GM21619 (cell line): ENCODE measurements at regions not wholly inside any gene's neighbourhood (a gene's known extent, or its start where the extent isn't known, plus 50 kb on each side); places are given as distances from the start of the nearest gene placed in this dataset.

ENCODE experiments used
- ATAC-seq: cut with Tn5 transposase; IDR thresholded peaks from one replicate; pipeline ENCODE4 v1.9.1; 2021; ENCODE audit not compliant: unreplicated experiment

DNA sequence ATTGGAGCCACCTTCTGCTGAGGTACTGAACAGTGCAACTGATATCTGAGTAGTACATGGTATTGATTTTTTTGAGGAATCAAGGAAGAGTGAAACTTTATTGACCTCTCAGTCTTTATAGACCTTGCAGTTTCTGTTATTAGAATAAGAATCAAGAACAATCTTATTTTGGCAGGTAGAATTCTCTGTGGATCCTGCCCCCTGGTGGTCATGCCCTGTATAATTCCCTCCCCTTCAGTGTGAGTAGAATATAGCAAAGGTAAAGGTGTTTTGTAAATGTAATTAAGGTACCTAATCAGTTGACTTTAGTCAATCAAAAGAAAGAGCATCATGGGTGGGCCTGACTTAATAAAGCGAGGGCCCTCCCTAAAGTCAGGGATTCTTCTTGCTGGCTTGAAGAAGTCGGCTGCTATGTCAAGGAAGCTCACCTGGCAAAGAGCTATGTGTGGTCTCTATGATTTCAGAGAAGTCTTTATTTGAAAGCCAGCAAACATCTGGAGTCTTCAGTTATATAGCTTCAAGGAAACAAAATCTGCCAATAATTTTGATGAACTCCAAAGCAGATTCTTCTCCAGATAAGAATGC lies 142.8 kb downstream of the LSM5 start:
- no peak for ATAC-seq

DNA sequence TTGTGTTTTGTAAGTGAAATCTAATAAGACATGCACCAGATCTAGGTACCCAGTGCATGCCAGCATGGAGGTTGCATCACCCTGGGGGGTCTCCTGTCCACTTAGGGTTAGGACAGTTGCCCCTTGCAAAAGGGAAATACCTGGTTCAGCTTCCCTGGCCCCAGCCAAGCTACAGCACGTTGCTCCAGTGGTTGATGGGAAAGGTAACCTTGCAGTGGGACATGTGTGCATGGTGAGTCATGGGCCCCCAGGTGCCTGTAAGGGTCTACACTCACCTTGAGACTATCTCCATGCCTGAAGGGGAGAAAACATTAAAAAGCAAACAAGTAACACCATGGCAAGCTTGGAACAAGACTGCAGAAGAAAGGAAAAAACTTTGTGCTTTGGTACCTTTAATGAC lies 143.9 kb downstream of the LSM5 start:
- ATAC-seq = no peak

DNA sequence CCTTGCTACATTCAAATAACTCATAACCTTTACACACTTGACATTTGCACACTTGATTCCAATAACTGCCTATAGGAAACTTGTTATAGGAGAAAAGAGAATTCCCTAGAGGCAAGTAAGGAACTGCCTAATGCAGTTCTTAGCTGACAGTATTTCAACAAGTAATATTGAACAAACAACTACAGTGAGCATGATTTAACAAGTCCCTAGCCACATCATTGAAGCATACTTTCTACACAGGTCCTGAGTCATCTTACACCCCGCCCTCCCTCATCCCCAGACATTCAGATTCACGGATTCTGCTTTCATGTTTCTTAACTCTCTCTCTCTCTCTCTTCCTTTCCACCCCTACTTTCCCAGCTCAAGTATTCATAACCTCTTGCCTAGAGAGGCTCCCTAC lies 153.5 kb downstream of the LSM5 start:
- ATAC-seq = no peak

DNA sequence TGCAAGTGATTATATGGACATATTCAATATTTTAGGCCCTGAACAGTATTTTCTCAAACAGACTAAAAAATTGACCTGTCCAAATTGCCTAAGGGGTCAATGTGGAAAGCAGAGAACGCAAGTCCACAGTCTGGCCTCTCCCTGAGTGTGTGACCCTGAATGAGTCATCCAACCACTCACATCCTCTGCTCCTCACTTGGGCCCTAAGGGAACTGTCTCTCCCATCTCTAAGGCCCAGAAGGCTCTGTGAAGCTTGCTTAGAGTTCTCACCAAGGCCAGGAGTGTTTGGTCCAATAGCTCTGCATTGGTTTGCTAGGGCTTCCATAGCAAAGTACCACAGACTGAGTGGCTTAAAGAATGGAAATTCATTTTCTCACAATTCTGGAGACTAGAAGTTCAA lies 155.1 kb downstream of the LSM5 start:
- no peak for ATAC-seq

DNA sequence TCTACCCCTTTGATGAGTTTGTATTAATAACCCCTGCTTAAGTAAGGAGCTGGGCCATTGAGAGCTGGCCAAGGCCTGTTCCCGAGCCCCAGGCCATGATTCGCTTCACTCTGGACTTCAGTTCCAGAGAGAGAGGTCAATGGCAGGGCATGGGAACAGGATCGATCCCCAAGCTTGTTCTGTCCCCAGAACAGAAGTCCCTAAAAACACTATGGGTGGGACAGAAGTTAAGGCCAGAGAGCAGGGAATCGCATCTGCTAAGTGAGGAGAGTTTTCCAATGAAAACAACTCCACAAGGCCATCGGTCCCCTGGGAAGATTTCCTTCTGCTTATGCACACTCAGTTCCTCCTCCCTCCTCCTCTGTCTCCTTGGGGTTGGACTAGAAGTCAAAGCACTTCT lies 159.6 kb downstream of the LSM5 start:
- no peak for ATAC-seq

DNA sequence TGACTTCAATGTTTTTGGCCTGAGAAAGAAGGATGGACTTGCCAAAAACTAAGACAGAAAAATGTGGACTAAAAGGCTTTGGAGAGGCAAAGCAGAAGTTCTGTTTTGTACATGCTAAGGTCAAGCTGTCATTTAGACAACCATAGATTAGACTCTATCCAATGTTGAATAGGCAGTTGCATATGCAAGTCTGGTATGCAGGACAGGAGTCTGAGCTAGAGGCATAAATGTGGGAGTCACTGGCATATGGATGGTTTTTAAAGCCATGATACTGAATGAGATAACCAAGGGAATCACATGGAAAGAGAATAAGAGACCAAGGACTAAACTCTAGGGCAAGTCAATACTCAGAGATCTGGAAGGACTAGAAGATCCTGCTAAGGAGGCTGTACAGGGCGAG lies 164.1 kb downstream of the LSM5 start:
- ATAC-seq = no peak

DNA sequence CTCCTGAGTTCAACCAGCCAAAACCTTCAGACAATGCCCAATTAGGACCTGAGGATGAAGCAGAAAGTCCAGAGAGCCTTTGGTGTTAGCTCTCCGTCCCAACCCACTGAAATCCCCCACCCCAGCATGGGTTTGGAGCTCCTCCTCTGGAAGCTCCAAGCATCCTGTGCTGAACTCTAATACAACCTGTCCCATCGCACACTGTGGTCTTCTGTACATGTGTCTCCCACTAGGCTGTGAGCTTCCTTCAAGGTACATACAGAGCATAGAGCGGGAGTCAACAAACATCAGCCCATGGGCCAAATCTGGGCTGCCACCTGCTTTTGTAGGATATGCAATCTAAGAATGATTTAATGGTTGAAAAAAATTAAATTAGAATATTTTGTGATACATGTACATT lies 166.5 kb downstream of the LSM5 start:
- no peak for ATAC-seq

DNA sequence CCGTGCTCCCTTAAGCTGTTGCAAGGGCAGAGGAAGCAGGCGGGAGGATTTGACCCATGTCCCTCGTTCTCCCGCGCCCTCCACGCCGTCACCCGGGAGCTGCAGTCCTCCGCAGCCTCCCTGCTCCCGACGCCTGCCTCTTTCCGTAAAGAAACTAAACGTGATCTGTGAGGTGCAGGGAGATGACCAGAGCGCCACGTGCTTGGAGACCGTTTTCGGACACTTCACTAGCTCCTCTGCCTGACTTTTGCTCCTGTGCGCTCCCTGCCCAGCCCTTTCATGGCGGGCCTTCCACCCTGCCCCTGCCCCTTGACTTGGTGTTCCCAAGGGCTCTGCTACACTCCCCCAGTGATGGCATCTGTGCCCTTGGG lies 171.2 kb downstream of the LSM5 start:
- no peak for ATAC-seq

DNA sequence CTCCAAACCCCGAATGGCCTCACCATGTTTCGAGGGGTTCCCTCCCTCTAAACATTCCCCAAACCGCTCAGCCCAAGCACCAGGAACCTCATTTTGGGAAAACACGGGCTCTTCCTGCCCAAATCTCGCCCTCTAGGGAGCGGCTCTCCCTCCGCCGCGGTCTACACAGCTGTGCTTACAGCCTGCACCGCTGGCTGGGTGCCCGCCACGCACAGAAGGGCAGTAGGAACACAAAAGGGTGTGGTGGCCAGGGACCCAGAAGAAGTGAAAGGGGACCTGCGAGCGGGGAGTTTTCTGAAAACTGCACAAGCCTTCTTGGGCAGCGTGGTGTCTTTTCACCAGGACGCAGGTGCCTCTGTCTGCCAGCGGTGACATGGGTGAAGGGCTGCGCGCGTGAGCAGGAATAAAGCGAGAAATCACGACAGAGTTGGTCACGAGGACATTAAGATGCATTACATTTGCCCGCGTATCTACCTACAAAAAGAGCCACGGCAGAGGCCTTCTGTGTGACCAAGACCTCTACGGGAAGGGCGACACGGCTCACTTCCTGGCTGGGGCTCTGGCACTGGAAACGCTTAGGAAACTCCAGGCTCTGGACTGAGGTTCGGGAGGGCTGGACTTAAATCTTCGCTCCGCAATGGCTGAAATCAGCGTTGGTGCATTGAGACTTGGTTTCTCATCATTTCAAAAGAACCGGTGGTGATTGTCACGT lies 171.7 kb downstream of the LSM5 start:
- ATAC-seq = no peak

DNA sequence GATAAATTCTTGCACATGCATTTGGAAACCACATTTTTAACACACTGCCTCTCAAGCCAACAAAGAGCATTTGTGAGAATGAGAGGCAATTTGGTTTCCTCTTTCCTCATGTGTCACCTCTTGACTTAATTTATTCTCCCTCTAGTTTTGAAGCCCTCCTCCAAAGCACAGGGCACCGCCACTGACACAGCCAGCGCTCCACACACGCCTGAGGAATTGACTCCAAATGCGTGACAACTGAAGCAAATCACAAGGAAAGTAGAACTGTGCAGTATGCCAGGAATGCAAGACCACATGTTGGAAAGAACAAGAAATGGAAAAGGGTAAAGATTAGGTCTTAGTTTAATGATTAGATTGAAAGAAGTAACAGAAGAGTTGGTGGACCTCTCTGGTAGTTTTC lies 173.3 kb downstream of the LSM5 start:
- no peak for ATAC-seq

DNA sequence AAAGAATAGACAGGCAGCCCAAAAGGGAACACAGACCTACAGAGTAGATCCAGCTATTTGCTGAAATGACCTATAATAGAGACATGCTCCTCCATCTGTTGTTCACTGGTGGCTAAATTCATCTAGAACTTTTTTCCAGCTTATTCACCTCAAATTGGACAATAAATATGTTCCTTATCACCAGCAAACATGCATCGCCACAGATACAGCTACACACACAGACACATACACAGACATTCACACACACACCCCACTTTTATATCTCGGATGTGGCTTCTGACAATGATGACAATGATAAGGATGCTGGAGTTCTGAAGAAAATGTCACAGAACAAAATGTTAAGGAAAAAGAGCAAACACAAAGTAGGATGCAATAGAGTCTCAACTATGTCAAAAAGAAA lies 175.4 kb downstream of the LSM5 start:
- no peak for ATAC-seq

DNA sequence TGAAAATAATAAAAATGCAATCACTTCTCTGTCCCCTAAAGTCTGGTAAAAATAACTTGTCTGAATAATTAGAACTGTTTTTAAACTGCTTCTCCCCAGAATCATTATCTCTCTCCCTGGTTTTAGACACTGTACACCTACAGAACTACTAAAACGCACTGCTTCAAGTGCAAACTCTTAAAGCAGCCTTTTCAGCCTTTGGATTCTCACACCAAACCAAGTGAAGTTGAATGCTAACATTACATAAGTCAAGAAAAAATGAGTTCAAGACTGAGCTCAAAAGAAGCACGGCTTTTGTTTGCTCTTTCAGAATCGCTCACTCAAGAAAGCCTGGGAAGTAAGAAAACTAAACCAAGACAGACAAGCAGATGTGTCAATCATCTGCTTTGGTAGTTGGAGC lies 188.8 kb downstream of the LSM5 start:
- no peak for ATAC-seq

DNA sequence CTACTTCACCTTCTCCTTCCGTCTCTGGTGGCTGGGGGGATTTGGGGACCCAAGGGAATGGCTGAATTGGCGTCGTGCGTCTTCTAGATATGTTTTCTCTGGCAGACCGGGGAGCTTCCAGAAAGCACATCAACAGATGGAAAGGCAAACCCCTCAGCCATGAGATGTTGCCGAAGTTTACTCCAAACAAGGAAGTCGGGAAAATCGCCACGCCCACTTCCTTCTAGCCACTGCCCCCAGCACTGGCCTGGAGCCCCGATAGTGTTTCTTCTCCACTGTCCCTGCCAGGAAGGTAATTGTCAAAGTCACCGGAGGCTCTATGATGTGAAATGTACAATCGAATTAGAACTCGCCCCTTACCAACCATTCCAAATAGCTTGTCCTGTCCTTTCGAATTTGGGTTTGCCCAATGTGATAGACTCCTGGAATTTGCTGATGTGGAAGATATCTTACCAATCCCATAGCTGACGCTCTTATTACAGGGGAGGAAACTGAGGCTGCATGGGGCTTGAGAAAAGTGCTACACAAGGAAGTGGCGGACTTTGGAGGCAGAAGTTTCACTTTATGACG lies 191.0 kb downstream of the LSM5 start:
- ATAC-seq = no peak

DNA sequence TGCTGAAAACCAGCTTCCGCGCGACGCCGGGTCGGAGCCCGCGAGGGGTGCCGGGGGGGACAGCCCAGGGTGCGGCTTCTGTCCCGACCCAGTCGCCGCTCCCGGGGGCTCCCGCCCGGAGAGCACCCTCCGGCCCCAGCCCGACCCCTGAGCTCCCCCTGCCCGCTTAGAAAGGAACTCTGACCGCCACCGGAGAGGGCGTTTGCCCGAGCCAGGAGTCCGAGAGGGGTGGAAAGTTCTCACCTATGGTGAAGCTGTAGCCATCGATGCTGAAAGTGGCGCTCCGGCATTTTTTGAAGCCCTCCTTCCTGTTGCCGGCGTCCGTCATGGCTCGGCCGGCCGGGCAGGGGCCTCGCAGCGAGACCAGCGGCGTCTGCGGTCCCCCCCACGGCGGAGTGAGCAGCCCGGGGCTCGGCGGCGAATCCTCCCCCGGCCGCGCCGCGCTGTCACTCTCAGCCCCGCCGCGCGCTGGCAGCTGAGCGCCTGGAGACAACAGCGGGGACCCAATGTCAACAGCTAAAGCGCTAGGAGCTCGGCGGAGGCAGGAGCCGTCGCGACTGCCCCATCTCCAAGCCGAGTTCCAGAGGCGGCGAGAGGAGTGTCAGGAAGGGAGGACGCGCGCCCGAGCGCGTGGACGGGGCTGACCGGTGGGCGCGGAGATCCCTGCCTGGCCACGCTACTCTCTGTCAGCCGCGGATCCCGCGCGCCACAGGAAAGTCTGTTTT lies 191.6 kb downstream of the LSM5 start:
- no peak for ATAC-seq

DNA sequence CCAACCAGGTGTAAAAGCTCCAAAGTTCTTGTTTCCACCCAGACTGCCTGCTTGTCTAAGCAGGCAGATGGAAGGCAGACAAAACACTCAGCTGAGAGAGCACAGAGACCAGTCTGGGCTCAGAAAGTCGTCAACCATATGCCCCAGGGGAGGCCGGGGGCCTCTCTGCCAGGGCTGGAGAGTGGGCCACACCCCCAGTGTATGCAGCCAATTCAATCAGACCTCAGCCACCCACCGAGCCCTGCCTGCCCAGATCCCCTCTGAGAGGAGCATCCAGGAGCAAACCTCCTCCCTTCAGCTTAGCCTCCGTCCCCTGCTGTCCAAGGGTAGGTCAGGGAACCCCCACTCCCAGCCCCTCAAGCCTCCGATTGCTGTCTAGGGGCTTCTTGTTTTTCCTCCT lies 196.3 kb downstream of the LSM5 start:
- no peak for ATAC-seq

DNA sequence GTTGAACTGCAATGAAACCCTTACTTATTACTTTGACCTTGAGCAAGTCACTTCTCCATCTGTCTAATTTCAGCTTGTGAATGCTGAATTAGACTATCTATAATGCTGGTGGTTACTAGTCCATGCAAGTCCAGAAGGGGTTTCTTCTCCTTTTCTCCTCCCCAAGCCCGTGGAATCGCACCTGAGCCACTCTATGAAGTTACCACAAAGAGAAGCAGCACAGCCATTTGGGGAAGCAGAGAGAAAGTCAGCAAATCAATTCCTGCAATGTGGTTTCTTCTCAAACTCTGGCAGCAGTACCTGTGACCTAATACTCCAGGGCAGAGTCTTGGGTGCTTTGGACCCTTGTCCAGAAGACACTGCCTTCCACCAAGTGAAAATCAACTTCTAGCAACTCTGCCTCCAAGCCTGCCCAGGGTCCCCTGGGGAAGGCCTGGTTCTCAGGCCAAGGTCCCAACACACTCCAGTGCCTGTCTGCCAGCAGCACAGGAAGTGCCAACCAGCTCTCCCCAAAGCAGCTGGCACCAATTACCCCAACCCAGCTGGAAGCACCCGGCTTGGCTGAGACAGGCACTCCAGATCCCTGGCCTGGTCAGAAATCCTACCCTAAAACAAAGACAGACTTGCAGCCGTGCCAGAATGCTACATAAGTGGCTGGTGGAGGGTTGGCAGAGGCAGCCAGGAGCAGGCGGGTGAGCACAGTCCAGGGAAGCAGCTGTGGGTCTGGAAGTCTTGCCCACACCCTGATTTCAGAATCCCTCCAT lies 200.3 kb downstream of the LSM5 start:
- ATAC-seq = no peak

DNA sequence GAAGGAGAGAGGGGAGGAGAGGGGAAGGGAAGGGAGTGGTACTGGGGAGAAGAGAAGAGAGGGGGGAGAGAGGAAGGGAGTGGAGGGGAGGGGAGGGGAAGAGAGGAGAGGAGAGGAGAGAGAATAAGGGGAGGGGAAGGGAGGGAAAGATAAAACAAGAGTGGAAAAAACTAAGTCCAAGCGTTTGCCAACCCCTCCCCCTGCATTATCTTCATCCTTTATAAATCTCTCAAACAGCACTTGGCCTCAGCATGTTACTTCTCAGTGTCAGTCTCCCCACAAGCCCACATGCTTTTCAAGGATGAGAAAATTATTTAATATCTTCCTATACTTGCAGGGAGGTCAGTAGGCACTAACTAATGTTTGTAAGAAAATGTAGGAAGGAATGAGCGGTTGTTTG lies 204.5 kb downstream of the LSM5 start:
- no peak for ATAC-seq

DNA sequence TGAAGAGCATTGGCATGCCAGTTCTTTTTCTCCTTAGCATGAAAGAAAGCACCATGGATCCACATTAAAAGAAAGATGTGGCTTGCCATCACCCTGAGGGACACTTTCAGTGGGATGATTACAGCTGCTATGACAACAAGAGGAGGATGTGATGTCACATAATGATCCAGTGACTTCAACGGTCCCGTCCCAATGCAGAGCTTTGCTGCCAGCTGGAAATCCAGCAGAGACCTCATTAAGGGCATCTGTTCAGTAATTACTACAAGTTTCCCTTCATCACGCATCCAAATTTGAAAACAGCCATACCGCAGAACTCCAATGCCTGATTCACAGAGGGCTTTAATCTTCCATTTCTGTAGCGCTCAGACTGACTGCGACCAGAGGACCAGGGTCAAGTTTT lies 206.6 kb downstream of the LSM5 start:
- no peak for ATAC-seq

DNA sequence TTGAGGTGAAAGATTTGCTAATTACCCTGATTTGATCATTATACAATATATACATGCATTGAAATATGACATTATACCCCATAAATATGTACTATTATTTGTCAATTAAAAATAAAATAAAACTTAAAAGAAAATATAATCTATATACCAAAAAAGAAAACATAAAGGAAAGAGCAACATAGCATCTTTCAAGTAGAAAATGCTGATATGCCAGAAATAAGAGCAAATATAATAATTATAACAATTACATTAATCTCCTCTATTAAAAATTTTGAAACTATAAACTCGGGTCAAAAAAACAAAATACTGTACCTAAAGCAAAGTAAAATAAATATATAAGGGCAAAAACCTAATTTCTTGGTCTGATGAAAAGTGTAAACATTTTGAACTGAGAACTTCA lies 209.3 kb upstream of the PDE1C start:
- ATAC-seq = no peak

DNA sequence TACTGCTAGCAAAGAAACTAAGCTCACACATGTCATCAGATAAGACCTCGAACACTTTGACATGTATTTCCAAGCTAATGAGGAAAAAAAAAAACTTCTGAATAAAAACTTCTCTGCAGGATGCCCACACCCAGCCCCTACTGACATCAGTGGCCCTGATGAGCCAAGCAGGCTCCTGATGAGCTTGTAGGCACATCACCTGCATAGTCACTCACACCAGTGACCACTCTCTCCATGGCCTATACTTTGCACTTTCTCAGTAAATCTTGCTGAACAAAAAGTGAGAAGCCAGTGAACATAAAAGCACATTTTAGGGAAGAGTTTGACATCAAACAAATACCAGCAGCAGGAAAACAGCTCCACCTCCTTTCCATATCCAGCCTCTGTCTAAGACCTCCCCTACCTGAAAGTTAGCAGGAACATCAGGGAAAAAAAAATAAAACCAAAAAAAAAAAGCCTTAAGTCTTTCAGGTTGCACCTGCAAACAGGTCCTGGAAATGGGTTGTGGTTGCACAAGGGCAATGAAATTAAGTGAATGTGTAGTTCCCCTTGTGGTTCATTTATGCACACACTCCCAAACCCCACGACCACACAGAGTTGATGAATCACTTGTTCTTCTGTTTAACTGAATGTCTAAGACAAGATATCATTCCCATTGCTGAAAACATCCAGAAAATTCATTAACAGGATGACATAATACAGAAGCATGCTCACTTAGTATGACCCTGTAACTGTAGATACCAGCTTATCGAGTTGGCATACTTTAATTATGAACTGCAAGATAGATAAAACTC lies 205.2 kb upstream of the PDE1C start:
- peak; percentile 58 for ATAC-seq

DNA sequence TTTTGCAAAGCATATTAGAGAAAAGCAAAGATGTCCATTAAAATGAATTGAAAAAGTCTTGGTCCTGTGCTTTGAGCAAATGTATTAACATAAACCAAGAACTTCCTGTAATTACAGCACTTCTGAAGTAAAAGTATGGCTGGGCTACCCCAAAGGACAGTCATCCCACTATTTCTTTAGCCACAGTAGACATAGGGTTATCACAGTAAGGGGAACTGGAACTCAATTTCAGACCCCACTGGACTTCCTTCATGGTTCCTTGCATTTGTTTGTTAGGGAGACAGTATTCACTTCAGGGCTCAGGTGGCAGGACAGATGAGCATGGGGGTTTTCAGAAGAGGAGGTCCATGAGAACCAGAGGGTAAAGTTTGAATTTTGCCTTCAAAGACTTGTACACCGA lies 203.1 kb upstream of the PDE1C start:
- ATAC-seq = peak; percentile 45
